Dermis microvascular lymphatic vessel endothelial cell (primary cell): ENCODE measurements at regions not wholly inside any gene's neighbourhood (a gene's known extent, or its start where the extent isn't known, plus 50 kb on each side); places are given as distances from the start of the nearest gene placed in this dataset.
A peak's percentile ranks its signal among the peaks of the same experiment; 100 is the strongest.

ENCODE experiments used
- DNase-seq, 2 donors: peaks; one replicate each; pipeline versions ENCODE4 v3.0.0 to v3.0.0-alpha.2; 2010; ENCODE audit warnings: low read depth in 2 of 2

- DNase-seq, result no peak
Measured at GRCh38 chr7:54955696-54956420, 63.0 kb upstream of the EGFR start.

- DNase-seq, result no peak
Measured at GRCh38 chr7:54956865-54957264, 62.0 kb upstream of the EGFR start.

GRCh38 chr7:54960517-54960916 is 58.3 kb upstream of the EGFR start:
- peak in 1 of 2 donors; percentile 41 for DNase-seq

- DNase-seq, result peak in 1 of 2 donors; percentile 6
Measured at GRCh38 chr7:54961391-54961790, 57.4 kb upstream of the EGFR start.

- DNase-seq, result no peak
Measured at GRCh38 chr7:54963155-54963554, 55.7 kb upstream of the EGFR start.

GRCh38 chr7:54964136-54964535 is 54.7 kb upstream of the EGFR start:
- no peak for DNase-seq

GRCh38 chr7:54967377-54967776 is 51.4 kb upstream of the EGFR start:
- no peak for DNase-seq

- DNase-seq, result no peak
Measured at GRCh38 chr7:54968018-54968417, 50.8 kb upstream of the EGFR start.
